ENCODE measurements at regions not wholly inside any gene's neighbourhood (a gene's known extent, or its start where the extent isn't known, plus 50 kb on each side); places are given as distances from the start of the nearest gene placed in this dataset.

DNA sequence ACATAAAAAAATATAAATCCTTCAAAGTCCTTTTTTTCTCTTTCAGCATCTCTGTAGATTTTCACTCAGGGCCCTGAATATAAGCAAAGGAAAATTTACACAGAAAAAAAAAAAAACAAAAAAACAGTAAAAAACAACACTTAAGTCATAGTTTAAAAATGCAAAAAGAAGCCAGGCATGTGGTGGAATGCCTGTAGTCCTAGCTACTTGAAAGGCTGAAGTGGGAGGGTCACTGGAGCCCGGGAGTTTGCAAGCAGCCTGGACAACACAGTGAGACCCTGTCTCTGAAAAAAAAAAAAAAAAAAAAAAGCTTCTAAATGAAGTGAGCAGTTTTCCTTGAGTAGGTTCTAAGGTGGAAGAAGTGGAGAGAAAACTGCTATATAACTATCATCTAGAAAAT, 55.0 kb upstream of the BNC2 start:
- TF ChIP-seq NR2F6 (IDR thresholded peaks at IDR 0.05) = no peak
- TF ChIP-seq NR2F6 (CRISPR knock-in tag; IDR thresholded peaks at IDR 0.05) = no peak
- TF ChIP-seq, protein P1, sequence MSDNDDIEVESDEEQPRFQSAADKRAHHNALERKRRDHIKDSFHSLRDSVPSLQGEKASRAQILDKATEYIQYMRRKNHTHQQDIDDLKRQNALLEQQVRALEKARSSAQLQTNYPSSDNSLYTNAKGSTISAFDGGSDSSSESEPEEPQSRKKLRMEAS (IDR thresholded peaks at IDR 0.05) = no peak
- TF ChIP-seq CTCF (CRISPR knock-in tag; IDR thresholded peaks at IDR 0.05) = no peak
- no peak for TF ChIP-seq EZH2 (conservative IDR thresholded peaks at IDR 0.05; ENCODE audit: low read depth, low read length)
- TF ChIP-seq RAD21 (CRISPR knock-in tag; IDR thresholded peaks at IDR 0.05) = no peak
- no peak for TF ChIP-seq POLR2A (IDR thresholded peaks at IDR 0.05; ENCODE audit: insufficient read depth in 1 of 2, low read depth in 2 of 2, low read length in 2 of 2)
- TF ChIP-seq, protein P2, sequence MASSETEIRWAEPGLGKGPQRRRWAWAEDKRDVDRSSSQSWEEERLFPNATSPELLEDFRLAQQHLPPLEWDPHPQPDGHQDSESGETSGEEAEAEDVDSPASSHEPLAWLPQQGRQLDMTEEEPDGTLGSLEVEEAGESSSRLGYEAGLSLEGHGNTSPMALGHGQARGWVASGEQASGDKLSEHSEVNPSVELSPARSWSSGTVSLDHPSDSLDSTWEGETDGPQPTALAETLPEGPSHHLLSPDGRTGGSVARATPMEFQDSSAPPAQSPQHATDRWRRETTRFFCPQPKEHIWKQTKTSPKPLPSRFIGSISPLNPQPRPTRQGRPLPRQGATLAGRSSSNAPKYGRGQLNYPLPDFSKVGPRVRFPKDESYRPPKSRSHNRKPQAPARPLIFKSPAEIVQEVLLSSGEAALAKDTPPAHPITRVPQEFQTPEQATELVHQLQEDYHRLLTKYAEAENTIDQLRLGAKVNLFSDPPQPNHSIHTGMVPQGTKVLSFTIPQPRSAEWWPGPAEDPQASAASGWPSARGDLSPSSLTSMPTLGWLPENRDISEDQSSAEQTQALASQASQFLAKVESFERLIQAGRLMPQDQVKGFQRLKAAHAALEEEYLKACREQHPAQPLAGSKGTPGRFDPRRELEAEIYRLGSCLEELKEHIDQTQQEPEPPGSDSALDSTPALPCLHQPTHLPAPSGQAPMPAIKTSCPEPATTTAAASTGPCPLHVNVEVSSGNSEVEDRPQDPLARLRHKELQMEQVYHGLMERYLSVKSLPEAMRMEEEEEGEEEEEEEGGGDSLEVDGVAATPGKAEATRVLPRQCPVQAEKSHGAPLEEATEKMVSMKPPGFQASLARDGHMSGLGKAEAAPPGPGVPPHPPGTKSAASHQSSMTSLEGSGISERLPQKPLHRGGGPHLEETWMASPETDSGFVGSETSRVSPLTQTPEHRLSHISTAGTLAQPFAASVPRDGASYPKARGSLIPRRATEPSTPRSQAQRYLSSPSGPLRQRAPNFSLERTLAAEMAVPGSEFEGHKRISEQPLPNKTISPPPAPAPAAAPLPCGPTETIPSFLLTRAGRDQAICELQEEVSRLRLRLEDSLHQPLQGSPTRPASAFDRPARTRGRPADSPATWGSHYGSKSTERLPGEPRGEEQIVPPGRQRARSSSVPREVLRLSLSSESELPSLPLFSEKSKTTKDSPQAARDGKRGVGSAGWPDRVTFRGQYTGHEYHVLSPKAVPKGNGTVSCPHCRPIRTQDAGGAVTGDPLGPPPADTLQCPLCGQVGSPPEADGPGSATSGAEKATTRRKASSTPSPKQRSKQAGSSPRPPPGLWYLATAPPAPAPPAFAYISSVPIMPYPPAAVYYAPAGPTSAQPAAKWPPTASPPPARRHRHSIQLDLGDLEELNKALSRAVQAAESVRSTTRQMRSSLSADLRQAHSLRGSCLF (CRISPR knock-in tag; IDR thresholded peaks at IDR 0.05; ENCODE audit: borderline replicate concordance) = no peak
